ENCODE measurements at regions not wholly inside any gene's neighbourhood (a gene's known extent, or its start where the extent isn't known, plus 50 kb on each side); places are given as distances from the start of the nearest gene placed in this dataset.

DNA sequence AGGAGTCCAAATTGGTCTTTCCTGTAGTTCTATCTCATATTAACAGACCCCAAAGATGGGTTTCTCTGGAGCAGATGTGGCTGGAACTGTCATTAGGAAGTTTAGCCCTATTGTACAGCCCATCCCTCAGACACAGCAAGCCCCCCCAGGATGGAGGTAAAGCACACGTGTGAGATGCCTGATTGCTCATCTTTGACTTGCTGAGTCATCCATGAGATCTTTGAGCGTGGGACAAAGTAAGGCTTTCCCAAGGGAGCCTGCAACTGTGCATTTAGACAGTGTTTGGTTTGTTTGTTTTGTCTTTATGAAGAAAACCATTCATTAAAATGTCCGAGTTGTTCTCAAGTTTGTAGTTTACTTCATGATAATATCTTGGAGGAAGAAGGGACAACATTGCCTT is 145.3 kb upstream of the CDH13 start:
- in situ Hi-C loops (cut with MboI) (no loop called here), intact Hi-C loops (cut with micrococcal nuclease; ENCODE audit: unreplicated experiment) (no loop called here)
- WGBS (ENCODE audit: insufficient coverage, insufficient replicate concordance, low lambda C conversion rate, missing lambda C conversion rate): 0% methylated on average over 3 of the region's 3 CpGs
- no peak for FAIRE-seq
- POLR2A ChIA-PET: no interaction called here
- CTCF ChIA-PET: no interaction called here
- Histone ChIP-seq H3K27ac (ENCODE audit: control insufficient read depth, insufficient read depth) (no peak overlapping the region), H3K9ac (ENCODE audit: control insufficient read depth, insufficient read depth, low read length) (no peak overlapping the region), H3K9me3 (replicated peaks; ENCODE audit: control insufficient read depth, insufficient read depth, low read length) (no peaks in the 10 kb centered on the region), H3K36me3 (ENCODE audit: control insufficient read depth in 2 of 2, insufficient read depth in 2 of 2, low read length in 1 of 2) (no peaks in the 10 kb centered on the region), H2AFZ (ENCODE audit: control insufficient read depth, low read depth, low read length) (no peak overlapping the region), H3K4me2 (ENCODE audit: control insufficient read depth, insufficient read depth) (no peak overlapping the region), H3K4me3 (no peak overlapping the region), H3K79me2 (ENCODE audit: control insufficient read depth, insufficient read depth, low read length) (no peaks in the 10 kb centered on the region), H3K4me1 (ENCODE audit: control insufficient read depth, insufficient read depth, low read length) (no peaks in the 10 kb centered on the region), H4K20me1 (ENCODE audit: control insufficient read depth, insufficient read depth) (no peaks in the 10 kb centered on the region), H3K27me3 (replicated peaks in 1 of 2; ENCODE audit: control insufficient read depth in 2 of 2, insufficient read depth in 2 of 2, low read length in 1 of 2) (no peaks in the 10 kb centered on the region; a peak in 2 of 4 replicates)
- SMC1A ChIA-PET (ENCODE audit: uncharacterized antibody, unreplicated experiment): no interaction called here
- no peak for DNase-seq (ENCODE audit: low read depth, low spot score)
- no TSS peak for BruUV-seq (replicated peaks)
- RAD21 ChIA-PET (ENCODE audit: unreplicated experiment): no interaction called here
- ATAC-seq: no peak
- TF ChIP-seq, protein P1, sequence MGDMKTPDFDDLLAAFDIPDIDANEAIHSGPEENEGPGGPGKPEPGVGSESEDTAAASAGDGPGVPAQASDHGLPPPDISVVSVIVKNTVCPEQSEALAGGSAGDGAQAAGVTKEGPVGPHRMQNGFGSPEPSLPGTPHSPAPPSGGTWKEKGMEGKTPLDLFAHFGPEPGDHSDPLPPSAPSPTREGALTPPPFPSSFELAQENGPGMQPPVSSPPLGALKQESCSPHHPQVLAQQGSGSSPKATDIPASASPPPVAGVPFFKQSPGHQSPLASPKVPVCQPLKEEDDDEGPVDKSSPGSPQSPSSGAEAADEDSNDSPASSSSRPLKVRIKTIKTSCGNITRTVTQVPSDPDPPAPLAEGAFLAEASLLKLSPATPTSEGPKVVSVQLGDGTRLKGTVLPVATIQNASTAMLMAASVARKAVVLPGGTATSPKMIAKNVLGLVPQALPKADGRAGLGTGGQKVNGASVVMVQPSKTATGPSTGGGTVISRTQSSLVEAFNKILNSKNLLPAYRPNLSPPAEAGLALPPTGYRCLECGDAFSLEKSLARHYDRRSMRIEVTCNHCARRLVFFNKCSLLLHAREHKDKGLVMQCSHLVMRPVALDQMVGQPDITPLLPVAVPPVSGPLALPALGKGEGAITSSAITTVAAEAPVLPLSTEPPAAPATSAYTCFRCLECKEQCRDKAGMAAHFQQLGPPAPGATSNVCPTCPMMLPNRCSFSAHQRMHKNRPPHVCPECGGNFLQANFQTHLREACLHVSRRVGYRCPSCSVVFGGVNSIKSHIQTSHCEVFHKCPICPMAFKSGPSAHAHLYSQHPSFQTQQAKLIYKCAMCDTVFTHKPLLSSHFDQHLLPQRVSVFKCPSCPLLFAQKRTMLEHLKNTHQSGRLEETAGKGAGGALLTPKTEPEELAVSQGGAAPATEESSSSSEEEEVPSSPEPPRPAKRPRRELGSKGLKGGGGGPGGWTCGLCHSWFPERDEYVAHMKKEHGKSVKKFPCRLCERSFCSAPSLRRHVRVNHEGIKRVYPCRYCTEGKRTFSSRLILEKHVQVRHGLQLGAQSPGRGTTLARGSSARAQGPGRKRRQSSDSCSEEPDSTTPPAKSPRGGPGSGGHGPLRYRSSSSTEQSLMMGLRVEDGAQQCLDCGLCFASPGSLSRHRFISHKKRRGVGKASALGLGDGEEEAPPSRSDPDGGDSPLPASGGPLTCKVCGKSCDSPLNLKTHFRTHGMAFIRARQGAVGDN (IDR thresholded peaks at IDR 0.05): no peak
- TF ChIP-seq, protein P2, sequence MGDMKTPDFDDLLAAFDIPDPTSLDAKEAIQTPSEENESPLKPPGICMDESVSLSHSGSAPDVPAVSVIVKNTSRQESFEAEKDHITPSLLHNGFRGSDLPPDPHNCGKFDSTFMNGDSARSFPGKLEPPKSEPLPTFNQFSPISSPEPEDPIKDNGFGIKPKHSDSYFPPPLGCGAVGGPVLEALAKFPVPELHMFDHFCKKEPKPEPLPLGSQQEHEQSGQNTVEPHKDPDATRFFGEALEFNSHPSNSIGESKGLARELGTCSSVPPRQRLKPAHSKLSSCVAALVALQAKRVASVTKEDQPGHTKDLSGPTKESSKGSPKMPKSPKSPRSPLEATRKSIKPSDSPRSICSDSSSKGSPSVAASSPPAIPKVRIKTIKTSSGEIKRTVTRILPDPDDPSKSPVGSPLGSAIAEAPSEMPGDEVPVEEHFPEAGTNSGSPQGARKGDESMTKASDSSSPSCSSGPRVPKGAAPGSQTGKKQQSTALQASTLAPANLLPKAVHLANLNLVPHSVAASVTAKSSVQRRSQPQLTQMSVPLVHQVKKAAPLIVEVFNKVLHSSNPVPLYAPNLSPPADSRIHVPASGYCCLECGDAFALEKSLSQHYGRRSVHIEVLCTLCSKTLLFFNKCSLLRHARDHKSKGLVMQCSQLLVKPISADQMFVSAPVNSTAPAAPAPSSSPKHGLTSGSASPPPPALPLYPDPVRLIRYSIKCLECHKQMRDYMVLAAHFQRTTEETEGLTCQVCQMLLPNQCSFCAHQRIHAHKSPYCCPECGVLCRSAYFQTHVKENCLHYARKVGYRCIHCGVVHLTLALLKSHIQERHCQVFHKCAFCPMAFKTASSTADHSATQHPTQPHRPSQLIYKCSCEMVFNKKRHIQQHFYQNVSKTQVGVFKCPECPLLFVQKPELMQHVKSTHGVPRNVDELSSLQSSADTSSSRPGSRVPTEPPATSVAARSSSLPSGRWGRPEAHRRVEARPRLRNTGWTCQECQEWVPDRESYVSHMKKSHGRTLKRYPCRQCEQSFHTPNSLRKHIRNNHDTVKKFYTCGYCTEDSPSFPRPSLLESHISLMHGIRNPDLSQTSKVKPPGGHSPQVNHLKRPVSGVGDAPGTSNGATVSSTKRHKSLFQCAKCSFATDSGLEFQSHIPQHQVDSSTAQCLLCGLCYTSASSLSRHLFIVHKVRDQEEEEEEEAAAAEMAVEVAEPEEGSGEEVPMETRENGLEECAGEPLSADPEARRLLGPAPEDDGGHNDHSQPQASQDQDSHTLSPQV (IDR thresholded peaks at IDR 0.05): no peak
- TF ChIP-seq YBX1 (IDR thresholded peaks at IDR 0.05) (no peak), EED (IDR thresholded peaks at IDR 0.05; ENCODE audit: low read depth) (no peak), CBX5 (IDR thresholded peaks at IDR 0.05; ENCODE audit: low read depth) (no peak)
- TF ChIP-seq, protein P3, sequence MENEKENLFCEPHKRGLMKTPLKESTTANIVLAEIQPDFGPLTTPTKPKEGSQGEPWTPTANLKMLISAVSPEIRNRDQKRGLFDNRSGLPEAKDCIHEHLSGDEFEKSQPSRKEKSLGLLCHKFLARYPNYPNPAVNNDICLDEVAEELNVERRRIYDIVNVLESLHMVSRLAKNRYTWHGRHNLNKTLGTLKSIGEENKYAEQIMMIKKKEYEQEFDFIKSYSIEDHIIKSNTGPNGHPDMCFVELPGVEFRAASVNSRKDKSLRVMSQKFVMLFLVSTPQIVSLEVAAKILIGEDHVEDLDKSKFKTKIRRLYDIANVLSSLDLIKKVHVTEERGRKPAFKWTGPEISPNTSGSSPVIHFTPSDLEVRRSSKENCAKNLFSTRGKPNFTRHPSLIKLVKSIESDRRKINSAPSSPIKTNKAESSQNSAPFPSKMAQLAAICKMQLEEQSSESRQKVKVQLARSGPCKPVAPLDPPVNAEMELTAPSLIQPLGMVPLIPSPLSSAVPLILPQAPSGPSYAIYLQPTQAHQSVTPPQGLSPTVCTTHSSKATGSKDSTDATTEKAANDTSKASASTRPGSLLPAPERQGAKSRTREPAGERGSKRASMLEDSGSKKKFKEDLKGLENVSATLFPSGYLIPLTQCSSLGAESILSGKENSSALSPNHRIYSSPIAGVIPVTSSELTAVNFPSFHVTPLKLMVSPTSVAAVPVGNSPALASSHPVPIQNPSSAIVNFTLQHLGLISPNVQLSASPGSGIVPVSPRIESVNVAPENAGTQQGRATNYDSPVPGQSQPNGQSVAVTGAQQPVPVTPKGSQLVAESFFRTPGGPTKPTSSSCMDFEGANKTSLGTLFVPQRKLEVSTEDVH (IDR thresholded peaks at IDR 0.05; ENCODE audit: low read depth, partially characterized antibody): no peak
- TF ChIP-seq, protein P4, sequence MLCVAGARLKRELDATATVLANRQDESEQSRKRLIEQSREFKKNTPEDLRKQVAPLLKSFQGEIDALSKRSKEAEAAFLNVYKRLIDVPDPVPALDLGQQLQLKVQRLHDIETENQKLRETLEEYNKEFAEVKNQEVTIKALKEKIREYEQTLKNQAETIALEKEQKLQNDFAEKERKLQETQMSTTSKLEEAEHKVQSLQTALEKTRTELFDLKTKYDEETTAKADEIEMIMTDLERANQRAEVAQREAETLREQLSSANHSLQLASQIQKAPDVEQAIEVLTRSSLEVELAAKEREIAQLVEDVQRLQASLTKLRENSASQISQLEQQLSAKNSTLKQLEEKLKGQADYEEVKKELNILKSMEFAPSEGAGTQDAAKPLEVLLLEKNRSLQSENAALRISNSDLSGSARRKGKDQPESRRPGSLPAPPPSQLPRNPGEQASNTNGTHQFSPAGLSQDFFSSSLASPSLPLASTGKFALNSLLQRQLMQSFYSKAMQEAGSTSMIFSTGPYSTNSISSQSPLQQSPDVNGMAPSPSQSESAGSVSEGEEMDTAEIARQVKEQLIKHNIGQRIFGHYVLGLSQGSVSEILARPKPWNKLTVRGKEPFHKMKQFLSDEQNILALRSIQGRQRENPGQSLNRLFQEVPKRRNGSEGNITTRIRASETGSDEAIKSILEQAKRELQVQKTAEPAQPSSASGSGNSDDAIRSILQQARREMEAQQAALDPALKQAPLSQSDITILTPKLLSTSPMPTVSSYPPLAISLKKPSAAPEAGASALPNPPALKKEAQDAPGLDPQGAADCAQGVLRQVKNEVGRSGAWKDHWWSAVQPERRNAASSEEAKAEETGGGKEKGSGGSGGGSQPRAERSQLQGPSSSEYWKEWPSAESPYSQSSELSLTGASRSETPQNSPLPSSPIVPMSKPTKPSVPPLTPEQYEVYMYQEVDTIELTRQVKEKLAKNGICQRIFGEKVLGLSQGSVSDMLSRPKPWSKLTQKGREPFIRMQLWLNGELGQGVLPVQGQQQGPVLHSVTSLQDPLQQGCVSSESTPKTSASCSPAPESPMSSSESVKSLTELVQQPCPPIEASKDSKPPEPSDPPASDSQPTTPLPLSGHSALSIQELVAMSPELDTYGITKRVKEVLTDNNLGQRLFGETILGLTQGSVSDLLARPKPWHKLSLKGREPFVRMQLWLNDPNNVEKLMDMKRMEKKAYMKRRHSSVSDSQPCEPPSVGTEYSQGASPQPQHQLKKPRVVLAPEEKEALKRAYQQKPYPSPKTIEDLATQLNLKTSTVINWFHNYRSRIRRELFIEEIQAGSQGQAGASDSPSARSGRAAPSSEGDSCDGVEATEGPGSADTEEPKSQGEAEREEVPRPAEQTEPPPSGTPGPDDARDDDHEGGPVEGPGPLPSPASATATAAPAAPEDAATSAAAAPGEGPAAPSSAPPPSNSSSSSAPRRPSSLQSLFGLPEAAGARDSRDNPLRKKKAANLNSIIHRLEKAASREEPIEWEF (IDR thresholded peaks at IDR 0.05; ENCODE audit: insufficient replicate concordance, low read depth, low read length): no peak

Data from GM12878 (cell line).